Osteoblast (primary cell): ENCODE measurements at regions not wholly inside any gene's neighbourhood (a gene's known extent, or its start where the extent isn't known, plus 50 kb on each side); places are given as distances from the start of the nearest gene placed in this dataset.

ENCODE experiments used
- DNase-seq: peaks from one replicate; pipeline ENCODE4 v3.0.0; 2011; ENCODE audit warnings: low spot score, mixed read lengths; ENCODE audit not compliant: insufficient read length; ENCODE audit errors: missing footprints
- H2AFZ ChIP-seq: 2 replicates; pipeline ENCODE4 v1.6.0; 2011; ENCODE audit warnings: mild to moderate bottlenecking, low read length
- H3K27ac ChIP-seq: 2 replicates; pipeline ENCODE4 v1.5.1; 2011; ENCODE audit warnings: mild to moderate bottlenecking, low read depth, low read length, moderate library complexity
- H3K27me3 ChIP-seq: 2 replicates; pipeline ENCODE4 v1.6.0; 2012; ENCODE audit warnings: mild to moderate bottlenecking, control low read depth, inconsistent platforms, low read length, moderate library complexity; ENCODE audit not compliant: insufficient read depth
- H3K36me3 ChIP-seq: 2 replicates; pipeline ENCODE4 v1.5.1; 2011; ENCODE audit warnings: mild to moderate bottlenecking, low read length, control low read depth, moderate library complexity; ENCODE audit not compliant: insufficient read depth
- H3K4me1 ChIP-seq: 2 replicates; pipeline ENCODE4 v1.5.1; 2011; ENCODE audit warnings: mild to moderate bottlenecking, low read length, control low read depth, moderate library complexity; ENCODE audit not compliant: insufficient read depth
- H3K4me2 ChIP-seq: 2 replicates; pipeline ENCODE4 v1.6.0; 2011; ENCODE audit warnings: mild to moderate bottlenecking, low read length; ENCODE audit not compliant: insufficient read depth
- H3K4me3 ChIP-seq: fragments of 200-600 bp; sonication (generic); 3 replicates; pipeline ENCODE4 v1.5.1; 2012; ENCODE audit warnings: mild to moderate bottlenecking, low read length, inconsistent platforms; ENCODE audit not compliant: insufficient read depth
- H3K79me2 ChIP-seq: 2 replicates; pipeline ENCODE4 v1.6.0; 2012; ENCODE audit warnings: mild to moderate bottlenecking, low read length, control low read depth, inconsistent platforms; ENCODE audit not compliant: insufficient read depth
- H3K9me3 ChIP-seq: 2 replicates; pipeline ENCODE4 v1.5.1; 2011; ENCODE audit warnings: low read depth, low read length, control low read depth
- H4K20me1 ChIP-seq: 2 replicates; pipeline ENCODE4 v1.6.0; 2012; ENCODE audit warnings: mild to moderate bottlenecking, low read length, control low read depth; ENCODE audit not compliant: insufficient read depth
- TF ChIP-seq, protein P1 (sequence below): IDR thresholded peaks from 2 replicates; pipeline ENCODE4 v1.5.1; 2011; ENCODE audit warnings: mild to moderate bottlenecking, low read depth, low read length, moderate library complexity; ENCODE audit errors: extremely low read depth

GRCh38 chr9:73595036-73595545 lies 443.4 kb downstream of the ANXA1 start:
- DNase-seq: no peak
- Histone ChIP-seq H2AFZ (no peak overlapping the region), H3K4me3 (no peak overlapping the region), H3K36me3 (no peaks in the 10 kb centered on the region), H3K9me3 (no peaks in the 10 kb centered on the region), H3K27me3 (no peaks in the 10 kb centered on the region), H3K27ac (no peak overlapping the region), H3K79me2 (no peaks in the 10 kb centered on the region), H3K4me2 (no peak overlapping the region), H3K4me1 (no peaks in the 10 kb centered on the region), H4K20me1 (no peaks in the 10 kb centered on the region)
- TF ChIP-seq, protein P1, sequence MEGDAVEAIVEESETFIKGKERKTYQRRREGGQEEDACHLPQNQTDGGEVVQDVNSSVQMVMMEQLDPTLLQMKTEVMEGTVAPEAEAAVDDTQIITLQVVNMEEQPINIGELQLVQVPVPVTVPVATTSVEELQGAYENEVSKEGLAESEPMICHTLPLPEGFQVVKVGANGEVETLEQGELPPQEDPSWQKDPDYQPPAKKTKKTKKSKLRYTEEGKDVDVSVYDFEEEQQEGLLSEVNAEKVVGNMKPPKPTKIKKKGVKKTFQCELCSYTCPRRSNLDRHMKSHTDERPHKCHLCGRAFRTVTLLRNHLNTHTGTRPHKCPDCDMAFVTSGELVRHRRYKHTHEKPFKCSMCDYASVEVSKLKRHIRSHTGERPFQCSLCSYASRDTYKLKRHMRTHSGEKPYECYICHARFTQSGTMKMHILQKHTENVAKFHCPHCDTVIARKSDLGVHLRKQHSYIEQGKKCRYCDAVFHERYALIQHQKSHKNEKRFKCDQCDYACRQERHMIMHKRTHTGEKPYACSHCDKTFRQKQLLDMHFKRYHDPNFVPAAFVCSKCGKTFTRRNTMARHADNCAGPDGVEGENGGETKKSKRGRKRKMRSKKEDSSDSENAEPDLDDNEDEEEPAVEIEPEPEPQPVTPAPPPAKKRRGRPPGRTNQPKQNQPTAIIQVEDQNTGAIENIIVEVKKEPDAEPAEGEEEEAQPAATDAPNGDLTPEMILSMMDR: no peak

GRCh38 chr9:73596321-73596720 lies 444.7 kb downstream of the ANXA1 start:
- Histone ChIP-seq H4K20me1 (no peaks in the 10 kb centered on the region), H3K36me3 (no peaks in the 10 kb centered on the region), H2AFZ (no peak overlapping the region), H3K4me2 (no peak overlapping the region), H3K27ac (no peak overlapping the region), H3K79me2 (no peaks in the 10 kb centered on the region), H3K4me1 (no peaks in the 10 kb centered on the region), H3K4me3 (no peak overlapping the region), H3K27me3 (no peaks in the 10 kb centered on the region), H3K9me3 (no peaks in the 10 kb centered on the region)
- TF ChIP-seq, protein P1: no peak
- DNase-seq: no peak

DNA sequence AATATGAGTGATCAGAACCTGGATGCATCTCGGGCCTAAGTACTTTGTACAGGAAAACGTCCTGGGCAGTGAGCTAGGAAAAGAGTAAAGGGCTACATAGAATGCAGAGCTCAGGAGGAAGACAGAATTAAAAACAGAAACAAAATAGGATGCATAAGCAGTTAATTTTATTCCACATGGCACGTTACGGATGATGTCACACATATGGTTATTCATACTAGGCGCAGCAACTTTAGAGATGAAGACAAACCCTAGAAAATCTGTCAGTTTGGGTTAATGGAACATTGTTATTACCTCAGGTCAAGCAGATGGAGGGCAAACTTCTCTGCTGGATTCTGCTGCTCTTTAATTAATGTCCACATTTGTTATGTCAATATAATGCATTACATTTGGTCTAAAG lies 445.4 kb downstream of the ANXA1 start:
- Histone ChIP-seq H3K4me2 (no peak overlapping the region), H3K4me3 (no peak overlapping the region), H4K20me1 (no peaks in the 10 kb centered on the region), H3K9me3 (no peaks in the 10 kb centered on the region), H3K4me1 (no peaks in the 10 kb centered on the region), H3K36me3 (no peaks in the 10 kb centered on the region), H3K79me2 (no peaks in the 10 kb centered on the region), H3K27ac (no peak overlapping the region), H2AFZ (no peak overlapping the region), H3K27me3 (no peaks in the 10 kb centered on the region)
- TF ChIP-seq, protein P1: no peak
- DNase-seq: no peak

DNA sequence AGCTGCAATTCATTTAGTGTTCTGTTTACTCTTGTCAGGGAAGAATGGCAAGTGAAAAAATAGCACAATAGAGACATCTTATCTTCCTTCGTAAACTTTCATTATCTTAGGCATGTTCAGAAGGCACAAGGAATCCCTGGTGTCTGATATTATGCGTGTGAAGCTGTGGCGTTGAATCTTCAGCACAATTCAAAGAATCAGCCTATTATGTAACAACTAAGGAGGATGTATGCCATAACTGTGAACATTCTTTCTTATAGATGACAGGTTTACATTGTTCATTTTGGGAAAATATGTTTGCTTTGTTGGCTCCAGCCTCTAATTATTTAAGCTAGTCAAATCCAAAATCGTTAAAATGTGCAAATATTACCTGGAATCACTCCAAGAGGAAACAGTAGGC lies 446.1 kb downstream of the ANXA1 start:
- Histone ChIP-seq H3K4me1 (no peaks in the 10 kb centered on the region), H3K79me2 (no peaks in the 10 kb centered on the region), H3K4me2 (no peak overlapping the region), H4K20me1 (no peaks in the 10 kb centered on the region), H3K36me3 (no peaks in the 10 kb centered on the region), H3K27me3 (no peaks in the 10 kb centered on the region), H3K27ac (no peak overlapping the region), H3K4me3 (no peak overlapping the region), H2AFZ (no peak overlapping the region), H3K9me3 (no peaks in the 10 kb centered on the region)
- TF ChIP-seq, protein P1: no peak
- no peak for DNase-seq
